ENCODE measurements at regions not wholly inside any gene's neighbourhood (a gene's known extent, or its start where the extent isn't known, plus 50 kb on each side); places are given as distances from the start of the nearest gene placed in this dataset.

DNA sequence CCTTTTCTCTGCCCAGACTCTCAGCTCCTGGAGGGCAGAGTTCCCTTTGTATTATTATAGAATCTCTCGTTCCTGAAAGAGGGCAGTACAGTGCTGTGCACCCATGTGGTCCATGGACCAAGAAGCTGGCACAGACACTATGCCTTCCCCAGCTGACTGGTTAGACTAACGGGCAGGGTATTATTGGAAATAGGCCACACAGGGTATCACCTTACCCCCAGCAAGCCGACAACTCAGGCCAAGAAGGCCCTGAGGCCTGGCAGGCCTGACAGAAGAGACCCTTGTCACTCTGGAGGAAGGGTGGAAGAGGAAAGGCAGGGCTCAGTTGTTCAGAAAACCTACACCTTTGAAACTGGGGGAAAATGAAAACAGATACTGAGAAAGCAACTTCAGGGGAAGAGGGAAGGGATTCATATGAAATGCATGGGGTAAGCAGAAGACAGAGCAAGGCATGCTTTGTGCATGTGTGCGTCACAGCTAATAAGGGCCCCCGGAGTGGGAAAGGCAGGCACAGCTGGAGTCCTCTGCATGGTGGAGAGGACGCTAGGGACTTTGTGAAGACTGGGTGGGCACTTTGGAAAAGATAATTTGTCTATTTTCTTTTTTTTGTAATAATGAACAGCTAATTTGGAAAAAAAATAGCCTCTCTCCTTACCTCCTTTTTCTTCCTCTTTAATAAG lies 476.8 kb upstream of the CELF4 start:
- no peak for DNase-seq

DNA sequence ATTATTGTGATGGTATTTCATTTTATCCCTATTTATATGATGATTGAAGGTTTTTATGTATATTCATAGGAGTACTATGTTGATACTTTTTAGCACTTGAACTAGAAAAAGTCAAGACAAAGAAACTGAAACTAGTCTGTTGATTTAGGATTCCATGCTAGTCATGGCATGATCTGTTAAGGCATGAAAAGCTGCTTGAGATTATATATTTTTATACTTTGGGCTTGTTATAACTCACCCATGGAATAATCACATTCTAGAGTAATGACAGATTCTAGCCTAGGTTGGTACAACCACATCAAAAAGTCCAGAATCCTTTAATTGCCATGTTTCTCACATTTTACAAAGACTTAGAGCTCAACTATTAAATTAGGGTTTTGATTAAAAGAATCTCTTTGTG lies 472.6 kb upstream of the CELF4 start:
- no peak for DNase-seq

DNA sequence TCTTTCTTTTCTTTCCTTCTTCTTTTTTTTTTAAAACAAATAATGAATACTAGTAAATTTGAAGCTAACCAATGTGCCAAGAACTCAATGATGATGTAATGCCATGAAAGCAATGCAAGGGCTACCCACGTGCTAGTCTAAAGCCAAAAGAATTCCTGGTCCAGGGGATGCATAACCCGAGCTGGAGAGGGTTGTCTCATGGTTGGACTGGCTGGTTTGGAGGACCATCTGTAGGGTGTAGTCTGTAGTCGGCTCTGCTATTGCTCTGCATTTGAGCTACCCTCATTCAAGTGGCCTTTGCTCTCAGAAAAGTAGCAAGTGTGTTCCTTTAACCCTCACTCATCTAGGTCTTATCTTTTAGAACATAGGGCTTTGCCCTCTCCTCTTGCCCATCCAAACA lies 469.6 kb upstream of the CELF4 start:
- no peak for DNase-seq

DNA sequence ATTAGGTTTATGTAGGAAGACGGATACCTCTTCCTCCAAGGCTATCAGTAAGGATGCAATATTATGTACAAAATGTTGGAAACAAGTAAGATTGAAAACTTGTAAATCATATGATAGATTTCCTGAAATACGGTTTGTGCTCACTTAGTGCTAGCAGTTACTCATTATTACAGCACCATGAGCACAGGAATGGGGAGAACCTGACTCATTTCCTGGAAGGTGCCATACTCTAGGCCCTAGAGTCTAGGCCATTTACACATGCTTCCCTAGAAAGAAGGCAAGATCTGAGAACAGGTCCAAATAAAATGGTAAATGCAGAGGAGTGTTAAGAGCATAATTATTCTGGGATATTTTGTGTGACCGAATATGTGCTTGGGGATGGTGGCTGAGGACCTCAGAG lies 467.7 kb upstream of the CELF4 start:
- no peak for DNase-seq

DNA sequence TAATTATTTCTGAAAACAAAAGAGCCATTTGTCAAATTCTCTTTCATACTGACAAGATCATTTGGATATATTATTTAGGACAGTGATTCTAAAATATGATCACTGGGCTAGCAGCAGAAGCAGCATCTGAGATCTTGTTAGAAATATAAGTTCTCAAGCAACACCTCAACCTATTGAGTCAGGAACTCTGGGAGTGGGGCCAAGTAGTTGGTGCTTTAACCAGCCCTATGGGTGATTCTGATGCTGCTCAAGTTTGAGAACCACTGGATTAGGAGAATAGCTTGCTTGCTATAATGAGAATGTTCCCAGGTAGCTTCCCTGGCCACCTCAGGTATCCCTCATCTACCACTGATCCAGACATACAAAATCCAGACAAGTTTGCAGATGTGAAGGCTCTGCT lies 466.9 kb upstream of the CELF4 start:
- no peak for DNase-seq

DNA sequence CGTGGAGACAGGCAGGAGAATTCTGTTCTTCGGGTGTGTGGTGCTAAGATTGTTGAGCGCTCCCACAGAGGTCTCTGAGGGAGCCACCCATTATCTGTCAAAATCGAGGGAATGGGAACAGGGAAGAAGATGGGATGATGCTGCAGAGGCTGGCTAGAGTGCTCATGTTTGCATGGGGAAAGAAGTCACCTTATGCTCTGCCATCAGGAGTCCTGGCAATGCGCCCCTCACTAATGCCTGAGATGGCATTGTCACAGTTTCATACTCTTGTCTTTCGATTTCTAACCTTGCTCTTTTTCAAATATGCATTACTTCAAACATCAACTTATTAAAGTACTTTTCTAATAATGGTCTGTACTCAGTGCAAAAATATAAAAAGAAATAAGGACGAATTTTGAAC lies 463.3 kb upstream of the CELF4 start:
- DNase-seq: no peak

DNA sequence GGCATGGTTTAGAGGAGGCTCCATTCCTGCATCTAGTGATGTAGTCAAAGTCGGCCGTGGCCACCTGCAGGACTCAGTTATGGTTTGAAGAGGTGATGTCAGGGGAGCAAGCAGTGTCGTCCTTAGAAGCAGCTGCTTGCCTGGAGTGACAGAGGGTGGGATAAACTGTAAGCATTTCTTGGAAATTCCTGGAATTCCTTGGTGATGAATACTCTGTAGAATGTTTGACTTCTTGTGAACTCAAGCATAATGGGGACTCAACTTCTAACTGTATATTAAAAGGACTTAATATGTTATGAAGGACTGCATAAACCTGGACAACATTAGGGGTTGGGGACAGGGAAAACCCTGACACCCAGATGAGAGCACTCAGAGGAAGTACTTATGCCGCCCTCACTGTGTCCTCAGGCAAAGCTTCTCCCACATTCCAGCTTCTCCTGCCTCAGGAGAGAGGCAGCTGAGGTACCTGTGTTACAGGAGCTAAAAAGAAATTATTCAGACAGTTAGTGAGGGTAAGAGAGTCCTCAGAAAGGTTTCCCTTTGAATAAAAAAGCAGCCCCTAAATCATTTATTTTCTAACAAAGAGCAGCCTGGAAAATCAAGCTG lies 459.9 kb upstream of the CELF4 start:
- DNase-seq: no peak

DNA sequence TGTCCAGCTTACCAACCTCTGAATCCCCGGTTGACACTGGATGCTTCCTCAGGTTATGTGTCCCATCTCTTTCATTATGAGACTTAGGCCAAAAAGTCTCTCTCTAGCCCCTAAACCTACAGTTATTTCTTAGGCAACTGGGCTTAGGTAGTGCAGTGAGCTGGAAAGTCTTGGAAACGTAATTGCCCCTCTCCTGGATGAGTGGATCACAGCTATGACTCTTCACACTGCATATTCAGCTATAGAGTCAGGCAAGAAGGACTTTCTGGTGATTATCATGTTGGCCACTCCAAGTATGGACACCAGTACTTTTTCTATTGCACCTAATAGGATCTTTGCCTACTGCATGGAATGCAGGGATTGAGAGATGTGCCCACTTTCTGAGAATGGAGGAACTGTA lies 458.3 kb upstream of the CELF4 start:
- DNase-seq: no peak

DNA sequence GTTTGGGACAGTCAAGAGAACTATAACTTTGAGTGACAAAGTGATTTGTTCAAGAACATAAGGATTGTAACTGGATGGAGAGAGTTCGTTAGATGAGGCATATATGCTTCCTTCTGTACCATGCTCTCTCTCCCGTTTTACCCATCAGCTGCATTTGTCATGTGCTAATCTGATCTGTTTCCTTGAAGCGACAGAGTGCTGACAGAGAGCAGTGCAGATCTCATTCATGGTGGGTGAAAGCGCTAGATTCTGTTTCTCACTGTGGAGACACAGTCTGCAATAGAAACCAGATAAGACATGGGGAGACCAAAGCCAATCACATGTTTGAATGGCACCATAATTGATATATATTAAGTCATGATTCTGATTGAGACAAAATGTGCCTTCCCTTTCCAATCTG lies 456.6 kb upstream of the CELF4 start:
- no peak for DNase-seq

DNA sequence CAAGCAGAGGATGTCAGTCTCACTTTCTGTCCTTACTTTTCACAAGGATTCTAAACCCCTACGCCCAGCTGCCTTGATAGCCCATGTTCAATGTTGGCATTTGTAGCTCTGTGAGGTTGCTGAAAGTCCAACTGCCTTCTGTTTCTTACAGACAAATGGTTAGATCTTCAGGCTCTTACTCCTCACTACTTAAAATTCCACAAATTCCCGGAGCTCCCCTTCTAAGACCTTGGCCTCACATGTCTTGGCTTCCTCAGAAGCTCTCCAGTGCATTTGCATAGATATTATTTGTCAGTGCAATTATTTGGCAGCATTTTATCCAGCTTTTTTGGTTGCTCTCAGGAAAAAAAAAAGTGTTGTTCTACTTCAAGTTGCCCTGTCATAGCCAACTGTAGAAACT lies 453.7 kb upstream of the CELF4 start:
- no peak for DNase-seq

DNA sequence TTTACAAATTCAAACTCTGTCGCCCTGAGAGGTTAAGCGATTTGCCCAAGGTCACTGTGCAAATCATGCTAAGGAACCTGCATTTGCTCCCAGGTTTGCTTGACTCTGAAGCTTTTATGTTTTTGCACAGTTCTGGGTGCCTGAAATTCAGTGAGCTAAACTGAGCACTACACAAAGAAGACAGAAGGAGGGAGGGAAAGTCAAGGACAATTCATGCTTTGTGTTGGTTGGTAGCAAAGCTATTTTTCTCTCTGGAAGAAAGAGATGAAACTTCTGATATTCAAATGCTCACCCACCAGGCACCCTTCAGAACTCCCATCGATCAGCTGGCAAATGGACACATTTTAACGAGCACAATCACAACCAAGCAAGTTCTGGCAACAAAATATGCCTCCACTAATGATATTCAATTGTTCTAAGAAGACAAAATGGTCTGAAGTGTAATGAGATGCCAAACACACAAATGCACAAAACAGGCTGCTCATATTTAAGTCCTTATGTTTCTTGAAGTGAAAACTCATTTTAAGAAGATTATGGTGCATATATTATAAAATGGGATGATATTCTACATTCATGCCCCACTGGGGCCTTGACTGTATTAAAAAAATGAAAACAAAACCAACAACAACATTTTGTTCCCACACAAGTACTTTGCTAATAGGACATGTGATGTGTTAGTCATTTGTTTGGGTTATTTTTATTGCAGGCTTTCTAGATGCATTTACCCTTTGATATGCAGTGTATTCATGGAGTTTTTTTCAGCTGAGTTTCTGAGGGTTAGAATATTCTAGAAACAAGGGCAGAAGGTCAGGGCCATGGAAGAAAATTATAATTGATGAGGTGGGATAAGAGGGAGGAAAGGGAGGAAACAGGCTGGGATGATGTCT lies 445.6 kb upstream of the CELF4 start:
- no peak for DNase-seq

DNA sequence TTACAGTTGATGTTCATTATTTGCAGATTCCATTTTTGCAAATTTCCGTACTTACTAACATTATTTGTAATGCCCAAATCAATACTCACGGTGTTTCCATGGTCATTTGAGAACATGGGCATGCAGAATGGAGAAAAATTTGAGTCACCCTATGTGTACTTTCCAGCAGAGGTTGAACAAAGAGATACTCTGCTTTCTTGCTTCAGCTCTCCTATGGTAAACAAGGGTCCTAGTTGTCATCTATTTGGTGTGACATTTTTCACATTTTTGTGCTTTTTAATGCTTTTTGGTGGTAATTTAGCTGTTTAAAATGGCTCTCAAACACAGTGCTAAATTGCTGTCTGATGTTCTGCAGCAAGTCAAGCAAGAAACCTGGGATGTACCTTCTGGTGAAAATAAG lies 444.4 kb upstream of the CELF4 start:
- DNase-seq: no peak

DNA sequence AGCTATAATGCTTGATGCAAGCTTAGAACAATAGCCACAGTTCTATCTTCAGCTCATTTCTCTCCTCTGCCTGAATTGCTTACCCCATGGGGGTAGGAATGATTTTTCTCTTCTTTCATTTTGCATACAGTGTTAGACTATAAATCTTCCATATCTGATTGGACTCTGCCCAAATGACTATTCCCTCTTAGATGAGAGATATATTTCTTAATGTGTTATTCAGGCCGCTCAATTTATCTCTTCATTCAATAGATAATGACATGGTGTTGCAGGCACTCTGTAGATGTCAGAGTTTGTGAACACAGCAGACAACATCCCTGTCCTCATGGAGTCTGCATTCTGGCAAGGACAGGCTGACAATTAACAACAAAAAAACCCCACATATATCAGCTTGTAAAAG lies 443.7 kb upstream of the CELF4 start:
- no peak for DNase-seq

DNA sequence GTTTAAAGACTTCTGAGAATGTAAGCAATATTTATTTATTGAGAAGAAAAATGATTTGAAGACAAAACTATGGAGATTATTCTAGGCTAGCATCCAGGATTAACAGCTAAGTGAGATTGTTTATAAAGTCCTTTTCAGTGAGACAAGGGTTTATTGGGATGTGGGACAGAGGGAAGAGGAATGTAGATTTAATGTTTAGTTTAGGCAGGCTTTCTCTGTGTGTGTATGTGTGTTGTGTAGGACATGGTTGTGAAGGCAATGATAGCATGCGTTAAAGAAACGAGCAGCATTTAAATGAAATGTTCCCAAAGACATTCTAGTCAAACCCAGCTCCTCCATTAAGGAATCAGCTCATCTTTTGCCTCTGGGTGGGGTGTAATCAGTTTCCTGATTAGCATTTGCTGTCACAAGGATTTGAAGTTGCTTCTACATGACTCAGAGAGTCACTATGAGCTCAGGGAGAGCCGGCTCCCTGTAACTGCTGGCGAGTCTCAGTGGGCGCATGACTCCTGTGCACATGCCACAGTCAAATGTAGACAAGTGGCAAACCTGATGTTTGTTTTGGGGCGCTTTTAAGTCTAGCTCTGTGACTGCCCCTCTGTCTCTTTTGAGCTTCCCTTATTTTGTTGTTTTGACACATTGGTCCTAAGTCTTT lies 442.2 kb upstream of the CELF4 start:
- DNase-seq: no peak

DNA sequence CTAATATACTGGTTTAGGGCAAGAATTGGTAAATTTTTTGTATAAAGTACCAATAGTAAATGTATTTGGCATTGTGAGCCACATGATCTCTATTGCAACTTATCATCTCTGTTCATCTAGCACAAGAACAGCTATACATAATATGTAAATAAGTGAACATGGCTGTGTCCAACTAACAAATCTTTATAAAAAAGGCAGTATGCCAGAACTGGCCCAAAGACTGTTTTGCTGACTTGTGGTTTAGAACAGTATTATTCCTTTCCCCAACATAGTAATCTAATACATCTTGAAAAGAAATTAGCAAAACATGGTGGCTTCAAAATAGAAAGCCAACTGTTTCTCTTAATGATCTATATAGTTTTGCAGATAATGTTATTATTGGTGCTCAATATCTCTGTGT lies 441.4 kb upstream of the CELF4 start:
- DNase-seq: no peak

DNA sequence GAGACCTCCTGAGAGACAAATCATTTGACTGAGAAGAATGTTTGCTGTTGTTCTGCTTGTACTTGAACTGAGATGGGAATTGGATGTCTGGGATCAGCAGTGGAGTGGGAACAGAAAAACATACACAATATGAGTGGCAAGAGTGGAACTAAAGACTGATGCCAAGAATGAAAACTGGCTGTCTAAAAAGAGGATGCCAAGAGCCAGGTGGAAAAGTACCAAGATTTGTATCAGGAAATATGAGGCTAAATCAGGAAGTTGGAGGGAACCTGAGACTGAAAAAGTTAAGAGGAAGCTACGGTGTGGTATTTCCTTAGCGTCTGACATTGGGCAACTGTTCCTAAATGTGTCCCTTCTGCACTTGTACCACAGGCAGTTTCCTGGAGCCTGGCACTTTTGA lies 440.9 kb upstream of the CELF4 start:
- DNase-seq: no peak

DNA sequence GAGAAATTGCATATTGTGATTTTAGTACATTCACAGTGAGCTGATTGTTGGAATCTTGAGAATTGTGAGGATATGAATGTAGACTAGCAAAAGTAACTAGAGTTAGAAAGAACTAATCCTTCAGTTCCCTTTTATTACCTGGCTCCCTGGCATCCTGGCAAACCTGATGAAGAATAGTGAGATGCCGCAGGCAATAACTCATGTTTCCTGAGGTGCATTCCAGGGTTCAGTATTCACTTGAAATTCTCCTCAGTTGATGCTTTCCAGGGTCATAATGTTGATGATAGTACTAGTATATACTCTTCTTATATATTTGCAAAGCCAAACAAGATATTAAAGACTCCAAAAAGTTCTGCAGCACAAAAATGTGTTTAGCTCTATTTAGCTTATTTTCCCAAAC lies 432.1 kb upstream of the CELF4 start:
- DNase-seq: no peak

DNA sequence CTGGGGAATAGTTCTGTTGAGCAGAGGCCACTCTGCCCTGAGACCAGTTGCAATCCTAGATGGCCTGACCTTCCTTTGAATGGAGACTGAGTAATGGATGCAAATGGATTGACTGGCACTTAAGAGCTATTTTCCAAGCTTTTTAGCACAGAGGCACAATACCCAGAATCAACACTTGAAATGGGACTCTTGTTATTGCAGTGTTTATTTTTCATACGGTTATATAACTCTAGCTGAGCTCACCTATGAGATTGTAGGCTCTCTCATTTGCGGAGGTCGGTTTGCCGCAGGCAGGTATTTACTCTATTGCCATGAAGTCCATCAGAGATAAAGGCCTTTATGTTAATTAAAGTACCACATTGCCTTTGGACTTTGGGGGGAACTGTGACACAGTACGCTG lies 422.3 kb upstream of the CELF4 start:
- DNase-seq: no peak

DNA sequence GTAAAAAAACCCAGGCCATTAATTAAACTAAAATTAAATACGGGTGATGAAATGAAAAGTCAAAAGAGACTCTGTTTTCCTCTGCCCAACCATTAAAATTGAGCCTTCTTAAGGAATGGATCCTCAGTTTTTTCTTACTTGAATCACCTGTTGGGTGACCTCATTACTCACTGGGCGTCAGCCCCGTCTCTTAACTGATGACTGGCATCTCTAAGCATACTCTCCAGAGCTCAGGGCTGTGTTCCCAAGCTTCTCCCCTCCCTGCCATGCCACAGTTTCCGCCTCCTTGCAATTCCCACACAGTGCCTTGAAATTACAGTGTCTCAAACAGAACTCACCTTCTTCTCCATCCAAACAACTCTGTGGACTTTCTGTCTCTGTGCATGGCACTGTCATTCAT lies 421.1 kb upstream of the CELF4 start:
- DNase-seq: no peak

DNA sequence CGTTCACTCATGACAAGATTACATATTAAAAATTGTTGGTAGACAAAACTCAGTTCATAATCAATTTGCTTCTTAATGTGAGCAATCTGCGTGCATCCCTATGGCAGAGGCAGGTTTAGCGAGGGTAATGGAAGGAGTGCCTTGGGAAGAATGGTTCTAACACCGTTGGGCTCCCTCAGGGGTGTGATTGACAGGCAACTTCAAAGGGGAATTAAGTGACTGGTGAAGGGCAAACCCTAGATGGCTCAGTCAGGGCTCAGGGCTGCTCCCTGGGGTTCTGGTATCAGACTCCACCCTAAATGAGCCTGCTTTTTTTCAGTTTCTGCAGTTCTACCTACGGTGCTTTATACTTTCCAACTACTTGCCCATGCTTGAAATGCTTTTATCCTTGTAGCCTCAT lies 419.5 kb upstream of the CELF4 start:
- no peak for DNase-seq

DNA sequence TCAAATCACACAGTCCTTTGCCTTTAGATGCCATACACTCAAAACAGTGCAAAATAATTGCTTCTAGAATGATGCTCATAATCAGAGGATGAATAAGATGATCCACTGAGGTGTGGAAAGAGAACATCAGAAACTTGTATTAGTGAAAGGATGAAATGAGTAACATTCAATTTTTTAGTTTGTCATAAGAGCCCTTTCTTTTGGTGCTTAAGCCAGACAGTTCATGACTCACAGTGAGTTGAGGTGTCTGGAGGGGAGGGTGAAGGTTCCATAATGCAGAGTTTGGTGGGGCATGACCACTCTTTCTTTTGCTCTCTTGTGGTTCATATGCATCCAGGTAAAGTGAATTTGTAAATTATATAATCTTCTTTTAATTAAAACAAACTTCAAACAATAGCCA lies 415.0 kb upstream of the CELF4 start:
- DNase-seq: no peak

DNA sequence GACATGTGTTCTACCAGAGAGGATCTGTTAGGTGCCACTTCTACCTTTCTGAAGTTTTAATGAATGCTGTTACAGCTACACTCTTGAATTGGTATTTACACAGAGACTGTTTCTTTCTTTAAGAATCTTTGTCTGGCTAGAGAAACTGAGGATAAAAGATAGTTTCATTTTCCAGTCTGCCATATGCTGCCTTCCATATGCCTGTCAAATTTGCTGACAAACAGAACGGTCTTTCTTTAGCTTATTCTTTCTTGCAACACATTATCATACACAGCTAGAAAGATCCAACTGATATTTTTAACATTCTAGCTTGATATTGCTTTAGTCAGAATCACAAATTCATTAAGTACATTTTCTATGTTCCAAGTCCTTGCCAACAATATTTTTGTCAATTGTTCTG lies 409.8 kb upstream of the CELF4 start:
- DNase-seq: no peak

DNA sequence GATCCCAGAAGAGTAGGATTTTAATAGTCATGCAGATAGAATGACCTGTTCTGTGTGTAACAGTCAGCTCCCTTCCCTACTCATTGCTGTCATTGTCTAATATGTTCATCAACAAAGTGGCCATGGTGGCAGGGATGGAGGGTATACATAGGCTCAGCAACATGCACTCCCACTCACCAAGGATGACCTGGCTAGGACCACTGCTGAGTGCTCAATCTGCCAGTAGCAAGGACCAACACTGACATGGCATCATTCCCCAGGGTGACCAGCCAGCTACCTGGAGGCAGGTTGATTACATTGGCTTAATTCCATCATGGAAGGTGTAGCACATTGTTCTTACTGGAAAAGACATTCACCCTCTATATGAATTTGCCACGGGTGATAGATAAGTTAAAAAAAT lies 401.7 kb upstream of the CELF4 start:
- DNase-seq: no peak

DNA sequence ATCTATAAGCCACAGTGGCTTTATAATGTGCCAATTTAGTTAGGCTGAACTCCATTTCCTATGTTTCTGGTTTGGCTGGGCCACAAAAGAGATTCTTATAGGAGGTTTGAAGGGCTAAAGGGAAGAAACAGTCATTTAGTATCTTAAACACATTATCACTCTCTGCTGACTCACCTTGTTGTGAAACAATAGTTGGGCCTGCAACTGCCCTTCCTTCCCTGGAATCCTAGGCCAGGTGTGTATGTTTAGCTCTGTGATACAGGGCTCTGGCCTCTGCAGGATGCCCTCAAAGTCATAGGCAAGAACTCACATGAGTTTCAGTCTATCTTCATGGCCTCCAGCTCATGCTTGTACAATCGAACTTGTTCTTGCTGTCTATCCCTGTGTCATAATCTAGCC lies 400.0 kb upstream of the CELF4 start:
- DNase-seq: no peak

Measured in CD4-positive, alpha-beta T cell treated with Interleukin-4 for 4 hours (primary cell).